GM12892 (cell line): ENCODE measurements at regions not wholly inside any gene's neighbourhood (a gene's known extent, or its start where the extent isn't known, plus 50 kb on each side); places are given as distances from the start of the nearest gene placed in this dataset.

Source experiments
- POLR2A ChIP-seq: IDR thresholded peaks from 2 replicates; pipeline ENCODE4 v1.6.1; 2011; ENCODE audit warnings: low read depth, low read length, control low read depth
- POLR2AphosphoS5 ChIP-seq: IDR thresholded peaks from 2 replicates; pipeline ENCODE4 v1.6.1; 2011; ENCODE audit warnings: low read depth, low read length, control low read depth
- TAF1 ChIP-seq: IDR thresholded peaks from 2 replicates; pipeline ENCODE4 v1.6.1; 2011; ENCODE audit warnings: low read depth, mild to moderate bottlenecking, control low read depth, low read length, borderline replicate concordance

- TF ChIP-seq POLR2AphosphoS5: no peak
- no peak for TF ChIP-seq POLR2A
- TF ChIP-seq TAF1: no peak
These were observed 62.0 kb upstream of the PAX1 start for GRCh38 chr20:21643417-21643816.
